Activated T-cell treated with anti-CD3 and anti-CD28 coated beads, Interleukin-2, amount 50 U/mL, for 1 hour (primary cell): ENCODE measurements at regions not wholly inside any gene's neighbourhood (a gene's known extent, or its start where the extent isn't known, plus 50 kb on each side); places are given as distances from the start of the nearest gene placed in this dataset.

Source experiments
- DNase-seq: peaks from one replicate; pipeline ENCODE4 v3.0.0-alpha.2; 2020

GRCh38 chr15:62445244-62445643 lies 280.2 kb upstream of the C2CD4B start:
- DNase-seq, result no peak

GRCh38 chr15:62446984-62447383 lies 281.9 kb upstream of the C2CD4B start:
- no peak for DNase-seq

DNA sequence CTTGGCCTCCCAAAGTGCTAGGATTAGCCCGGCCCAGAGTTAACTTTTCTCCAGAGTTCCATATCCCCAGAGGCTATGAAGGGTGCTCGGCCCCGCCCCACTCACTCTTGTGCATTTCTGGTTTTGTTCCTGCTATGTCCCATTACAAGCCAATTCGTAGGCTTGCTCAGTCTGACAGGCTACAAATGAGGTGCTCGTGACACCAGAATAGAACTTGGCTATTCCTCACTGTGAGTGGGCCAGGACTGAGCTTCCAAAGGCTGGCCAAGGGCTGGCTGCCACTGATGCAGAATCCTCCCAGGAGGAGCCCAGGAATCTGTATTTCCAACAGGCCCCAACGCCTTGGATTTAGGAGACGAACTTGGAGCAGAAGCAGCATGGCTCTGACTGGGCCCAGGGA lies 282.7 kb upstream of the C2CD4B start:
- DNase-seq, result no peak

- no peak for DNase-seq
These were observed 284.6 kb upstream of the C2CD4B start for GRCh38 chr15:62449638-62450037.

GRCh38 chr15:62450061-62450460 lies 285.0 kb upstream of the C2CD4B start:
- no peak for DNase-seq

- DNase-seq, result no peak
These were observed 286.9 kb upstream of the C2CD4B start for GRCh38 chr15:62452026-62452425.

- no peak for DNase-seq
These were observed 287.6 kb upstream of the C2CD4B start for GRCh38 chr15:62452667-62453066.

- no peak for DNase-seq
These were observed 288.3 kb upstream of the C2CD4B start for GRCh38 chr15:62453375-62453774.

- no peak for DNase-seq
These were observed 288.9 kb upstream of the C2CD4B start for GRCh38 chr15:62453981-62454380.

GRCh38 chr15:62454567-62455172 lies 289.6 kb upstream of the C2CD4B start:
- no peak for DNase-seq

DNA sequence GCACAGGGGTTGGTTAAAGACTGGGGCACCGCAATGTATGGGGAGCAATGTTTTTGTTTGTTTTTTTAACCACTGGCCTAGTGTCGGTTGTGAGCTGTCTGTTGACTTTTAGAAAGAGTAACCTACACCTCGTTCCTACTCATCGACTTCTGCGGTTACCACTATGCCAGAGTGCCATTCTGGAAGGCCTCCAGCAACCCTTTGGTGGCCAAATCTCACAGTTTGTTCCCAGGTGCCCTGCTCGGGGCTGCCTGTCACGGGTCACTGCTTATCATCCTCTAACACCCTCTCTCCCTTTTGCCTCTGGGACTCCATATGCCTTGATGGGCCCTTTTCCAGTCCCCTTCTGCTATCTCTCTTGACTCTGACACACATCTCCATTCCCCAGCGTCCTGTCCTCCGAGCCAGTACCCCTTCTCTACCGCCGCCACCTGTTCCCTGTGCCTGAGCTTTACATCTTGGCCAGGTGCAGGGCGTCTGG lies 290.4 kb upstream of the C2CD4B start:
- DNase-seq, result no peak

DNA sequence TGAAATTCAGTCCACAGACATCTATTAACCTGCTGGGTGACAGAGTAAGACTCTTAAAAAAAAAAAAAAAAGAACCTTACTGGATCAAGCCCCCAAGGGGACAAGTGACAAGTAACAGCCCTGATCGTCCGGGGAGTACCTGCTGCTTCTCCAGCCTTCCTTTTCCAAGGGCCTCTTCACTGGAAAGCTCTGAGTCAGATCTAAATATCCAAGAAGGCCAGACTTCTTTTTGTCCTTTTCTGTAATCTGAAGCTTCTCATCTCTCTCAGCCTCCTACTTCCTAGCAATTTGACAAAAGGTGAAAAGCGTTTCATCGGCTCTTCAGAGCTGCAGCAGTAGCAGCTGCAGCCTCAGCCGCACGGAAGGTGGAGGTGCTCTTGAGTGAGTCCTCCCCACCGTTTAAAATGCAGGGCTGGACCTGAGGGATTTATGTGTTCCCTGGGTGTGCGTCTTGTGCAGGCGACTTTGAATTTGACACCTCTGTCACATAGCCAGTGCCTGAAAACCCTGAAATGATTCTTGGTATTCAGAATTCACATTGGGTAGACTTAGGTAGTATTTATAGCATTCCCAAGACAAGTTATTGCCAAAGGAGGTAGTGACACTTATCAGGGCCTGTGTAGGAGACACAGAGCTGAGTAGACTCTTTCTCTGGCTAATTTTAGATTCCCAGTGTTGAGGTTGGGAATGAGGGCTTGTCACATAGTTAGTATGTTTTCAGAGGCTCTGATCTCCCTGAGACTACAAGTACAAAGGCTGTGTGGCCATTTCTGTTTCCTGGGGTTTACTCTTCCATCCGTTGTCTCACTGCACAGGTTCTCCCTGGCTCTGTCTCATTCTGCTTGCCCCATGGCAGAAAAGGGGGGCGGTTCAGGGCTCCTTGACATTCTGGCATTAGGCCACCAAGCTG lies 291.2 kb upstream of the C2CD4B start:
- DNase-seq, result no peak

- DNase-seq, result no peak
These were observed 292.0 kb upstream of the C2CD4B start for GRCh38 chr15:62457100-62457499.

- DNase-seq, result no peak
These were observed 294.8 kb upstream of the C2CD4B start for GRCh38 chr15:62459875-62460274.

- DNase-seq, result no peak
These were observed 297.2 kb upstream of the C2CD4B start for GRCh38 chr15:62462268-62462667.

GRCh38 chr15:62462721-62463120 lies 297.6 kb upstream of the C2CD4B start:
- DNase-seq, result no peak

DNA sequence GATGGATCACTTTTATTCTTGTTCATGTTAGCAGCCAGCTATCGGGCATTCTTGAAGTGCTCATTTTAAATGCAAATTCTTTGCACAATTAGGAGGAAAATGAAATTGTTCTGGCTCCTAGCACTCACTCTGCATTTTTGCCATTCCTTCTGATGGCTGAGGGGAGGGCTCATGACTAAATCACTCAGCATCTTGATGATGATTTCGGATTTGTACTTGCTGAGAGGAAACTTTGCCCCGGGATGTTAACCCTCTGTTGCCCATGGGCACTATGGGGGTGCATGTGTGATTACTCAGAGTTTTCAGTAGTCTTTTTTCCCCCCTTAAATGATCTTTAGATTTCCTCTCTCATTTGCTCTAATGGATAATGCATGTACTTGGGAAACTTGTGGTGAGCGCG lies 299.6 kb upstream of the C2CD4B start:
- no peak for DNase-seq

- DNase-seq, result no peak
These were observed 300.1 kb upstream of the C2CD4B start for GRCh38 chr15:62465173-62465572.

- no peak for DNase-seq
These were observed 304.4 kb upstream of the C2CD4B start for GRCh38 chr15:62469478-62469873.

- no peak for DNase-seq
These were observed 305.0 kb upstream of the C2CD4B start for GRCh38 chr15:62469874-62470688.

DNA sequence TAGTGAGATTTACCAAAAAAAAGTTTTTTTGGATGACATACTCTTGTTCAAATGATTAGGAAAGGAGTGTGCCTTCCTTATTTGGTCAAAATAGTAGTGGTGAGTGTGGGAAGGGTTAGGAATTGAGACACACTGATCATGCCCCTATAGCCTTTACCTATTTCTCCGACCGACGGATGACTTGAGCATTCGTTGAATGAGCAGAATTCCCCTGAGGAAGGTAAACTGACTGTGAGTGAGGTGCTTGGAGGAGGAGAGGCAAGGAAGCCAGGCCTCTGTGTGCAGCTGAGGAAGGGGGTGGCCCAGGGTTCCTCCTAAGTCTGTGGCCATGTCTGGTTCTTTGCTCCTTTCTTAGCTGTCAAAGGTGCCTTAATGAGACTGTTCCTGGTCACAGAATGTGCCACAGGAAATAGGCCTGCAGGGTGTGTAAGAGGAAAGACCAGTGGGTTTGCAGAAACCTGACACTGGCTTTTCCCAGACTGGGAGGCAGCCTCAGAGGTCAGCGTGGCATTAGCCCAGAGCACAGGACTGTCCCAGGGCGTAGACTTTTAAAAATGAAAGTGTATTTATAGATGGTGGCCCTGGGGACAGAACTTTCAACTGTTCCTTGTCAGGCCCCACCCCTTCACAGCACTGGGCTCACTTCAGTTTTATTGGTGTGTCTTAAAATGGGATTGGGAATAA lies 307.7 kb upstream of the C2CD4B start:
- DNase-seq, result no peak

DNA sequence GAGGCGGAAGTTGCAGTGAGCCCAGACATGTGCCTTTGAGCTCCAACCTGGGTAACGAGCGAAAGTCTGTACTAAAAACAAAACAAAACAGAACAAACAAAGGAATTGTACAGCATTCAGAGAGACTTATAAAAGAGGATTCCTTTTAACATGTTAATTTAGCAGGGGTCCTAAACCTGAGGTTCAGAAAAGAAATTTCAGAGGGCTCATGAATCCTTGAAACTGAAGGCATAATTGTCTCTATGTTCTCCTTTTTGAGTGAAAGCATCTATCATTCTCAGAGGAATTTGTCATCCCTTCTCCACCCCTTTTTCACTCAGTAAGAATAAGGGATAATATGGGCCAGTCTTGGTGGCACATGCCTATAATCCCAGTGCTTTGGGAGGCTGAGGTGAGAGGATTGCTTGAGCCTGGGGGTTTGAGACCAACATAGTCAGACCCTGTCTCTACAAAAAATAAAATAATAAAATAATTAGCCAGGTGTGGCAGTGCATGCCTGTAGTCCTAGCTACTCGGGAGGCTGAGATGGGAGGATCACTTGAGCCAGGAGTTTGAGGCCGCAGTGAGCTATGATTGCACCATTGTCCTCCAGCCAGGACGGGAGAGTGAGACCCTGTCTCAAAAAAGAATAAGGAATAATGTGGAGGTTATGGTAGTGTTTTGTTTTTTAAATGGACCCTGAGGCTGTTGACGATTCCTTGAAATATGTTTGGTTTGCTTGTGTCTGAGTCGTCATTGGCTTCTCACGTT lies 309.1 kb upstream of the C2CD4B start:
- no peak for DNase-seq
